Loucy (cell line): ENCODE measurements at regions not wholly inside any gene's neighbourhood (a gene's known extent, or its start where the extent isn't known, plus 50 kb on each side); places are given as distances from the start of the nearest gene placed in this dataset.

Experiments used
- H2AFZ ChIP-seq: fragments of 200-600 bp; sonication (generic); 2 replicates; pipeline ENCODE4 v1.6.0; 2016; ENCODE audit warnings: antibody characterized with exemption, mild to moderate bottlenecking, low read length, moderate library complexity
- H3F3A ChIP-seq: fragments of 200-600 bp; 2 replicates; pipeline ENCODE4 v1.6.0; 2016; ENCODE audit warnings: antibody characterized with exemption, low read depth, mild to moderate bottlenecking
- H3K27me3 ChIP-seq: fragments of 200-600 bp; sonication (generic); 2 replicates; pipeline ENCODE4 v1.6.1; 2014; ENCODE audit warnings: low read length, mild to moderate bottlenecking; ENCODE audit not compliant: insufficient read depth, poor library complexity, severe bottlenecking
- H3K36me3 ChIP-seq: fragments of 200-600 bp; sonication (generic); 2 replicates; pipeline ENCODE4 v1.6.1; 2016; ENCODE audit warnings: low read length; ENCODE audit not compliant: insufficient read depth
- H3K4me1 ChIP-seq: fragments of 200-600 bp; sonication (generic); 2 replicates; pipeline ENCODE4 v1.5.1; 2014; ENCODE audit warnings: low read length, mild to moderate bottlenecking; ENCODE audit not compliant: insufficient read depth, poor library complexity, severe bottlenecking
- H3K4me2 ChIP-seq: fragments of 200-600 bp; sonication (generic); 2 replicates; pipeline ENCODE4 v1.6.0; 2014; ENCODE audit warnings: antibody characterized with exemption, low read length, low read depth, mild to moderate bottlenecking; ENCODE audit not compliant: poor library complexity, severe bottlenecking
- H3K4me3 ChIP-seq: fragments of 200-600 bp; sonication (generic); 2 replicates; pipeline ENCODE4 v1.5.1; 2014; ENCODE audit warnings: low read length, mild to moderate bottlenecking, mixed read lengths; ENCODE audit not compliant: poor library complexity, severe bottlenecking
- H3K79me2 ChIP-seq: fragments of 200-600 bp; sonication (generic); 2 replicates; pipeline ENCODE4 v1.6.1; 2014; ENCODE audit warnings: low read length; ENCODE audit not compliant: insufficient read depth
- H3K9ac ChIP-seq: fragments of 200-600 bp; sonication (generic); 2 replicates; pipeline ENCODE4 v1.6.0; 2014; ENCODE audit warnings: mild to moderate bottlenecking, low read depth, low read length, moderate library complexity; ENCODE audit not compliant: poor library complexity, severe bottlenecking
- H3K9me2 ChIP-seq: fragments of 200-600 bp; sonication (generic); replicated peaks from 2 replicates; pipeline ENCODE4 v1.6.1; 2016; ENCODE audit warnings: low read depth, low read length, mixed read lengths
- H3K9me3 ChIP-seq: fragments of 200-600 bp; sonication (generic); 2 replicates; pipeline ENCODE4 v1.6.1; 2014; ENCODE audit warnings: mild to moderate bottlenecking, antibody characterized with exemption, low read length, low read depth; ENCODE audit not compliant: insufficient read depth
- H4K20me1 ChIP-seq: fragments of 200-600 bp; sonication (generic); 2 replicates; pipeline ENCODE4 v1.6.0; 2014; ENCODE audit warnings: antibody characterized with exemption, low read length, mild to moderate bottlenecking; ENCODE audit not compliant: insufficient read depth, poor library complexity, severe bottlenecking
- EZH2phosphoT487 ChIP-seq: fragments of 200-600 bp; IDR thresholded peaks from 2 replicates; pipeline ENCODE4 v1.6.1; 2018; ENCODE audit warnings: antibody characterized with exemption, mild to moderate bottlenecking, moderate library complexity, borderline replicate concordance
- TF ChIP-seq, protein P1 (sequence below): fragments of 200-600 bp; sonication (generic); conservative IDR thresholded peaks from 2 replicates; pipeline ENCODE4 v1.5.1; 2014; ENCODE audit warnings: mild to moderate bottlenecking, antibody characterized with exemption, low read length

DNA sequence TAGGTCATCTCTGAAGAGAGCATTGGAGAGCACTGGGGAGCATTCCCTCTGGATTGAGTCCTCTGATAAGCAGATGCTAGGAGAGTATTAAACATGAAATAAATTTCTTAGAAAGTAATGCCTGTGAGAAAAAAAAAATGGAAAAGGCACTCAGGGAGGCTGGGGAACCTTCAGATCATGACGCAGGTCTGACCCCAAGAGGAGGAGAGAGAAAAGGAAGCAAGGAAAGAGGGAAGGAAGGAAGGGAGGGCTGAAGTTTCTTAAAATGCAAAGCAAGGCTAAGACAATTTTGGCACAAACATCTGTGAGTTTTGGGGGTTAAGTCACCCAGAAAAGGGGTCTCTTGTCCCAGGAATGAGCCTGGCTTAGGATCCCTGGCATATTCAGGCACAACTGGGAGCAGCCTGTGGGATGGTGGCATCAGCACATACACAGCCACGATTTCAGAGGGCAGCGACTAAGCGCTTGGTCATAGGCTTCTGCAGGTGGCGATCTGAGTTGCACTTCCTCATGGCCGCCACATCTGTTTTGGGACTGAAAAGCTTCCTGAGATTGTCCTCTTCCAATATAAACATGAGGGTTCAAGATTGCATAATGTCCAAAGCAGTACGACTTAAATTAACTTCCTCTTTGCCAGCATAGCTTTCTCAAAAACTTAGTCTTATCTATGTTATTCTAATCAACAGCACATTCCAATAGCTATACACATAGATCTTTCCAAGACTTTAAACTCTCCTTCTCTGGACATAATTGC is 692.7 kb downstream of the DNAH5 start:
- Histone ChIP-seq H4K20me1 (no peaks in the 10 kb centered on the region), H2AFZ (no peak overlapping the region), H3K9me3 (no peaks in the 10 kb centered on the region), H3F3A (no peaks in the 10 kb centered on the region), H3K36me3 (no peaks in the 10 kb centered on the region), H3K27me3 (no peaks in the 10 kb centered on the region), H3K9me2 (no peaks in the 10 kb centered on the region), H3K4me2 (no peak overlapping the region), H3K79me2 (no peaks in the 10 kb centered on the region), H3K4me3 (no peak overlapping the region), H3K4me1 (no peaks in the 10 kb centered on the region), H3K9ac (no peak overlapping the region)
- no peak for TF ChIP-seq EZH2phosphoT487
- TF ChIP-seq, protein P1, sequence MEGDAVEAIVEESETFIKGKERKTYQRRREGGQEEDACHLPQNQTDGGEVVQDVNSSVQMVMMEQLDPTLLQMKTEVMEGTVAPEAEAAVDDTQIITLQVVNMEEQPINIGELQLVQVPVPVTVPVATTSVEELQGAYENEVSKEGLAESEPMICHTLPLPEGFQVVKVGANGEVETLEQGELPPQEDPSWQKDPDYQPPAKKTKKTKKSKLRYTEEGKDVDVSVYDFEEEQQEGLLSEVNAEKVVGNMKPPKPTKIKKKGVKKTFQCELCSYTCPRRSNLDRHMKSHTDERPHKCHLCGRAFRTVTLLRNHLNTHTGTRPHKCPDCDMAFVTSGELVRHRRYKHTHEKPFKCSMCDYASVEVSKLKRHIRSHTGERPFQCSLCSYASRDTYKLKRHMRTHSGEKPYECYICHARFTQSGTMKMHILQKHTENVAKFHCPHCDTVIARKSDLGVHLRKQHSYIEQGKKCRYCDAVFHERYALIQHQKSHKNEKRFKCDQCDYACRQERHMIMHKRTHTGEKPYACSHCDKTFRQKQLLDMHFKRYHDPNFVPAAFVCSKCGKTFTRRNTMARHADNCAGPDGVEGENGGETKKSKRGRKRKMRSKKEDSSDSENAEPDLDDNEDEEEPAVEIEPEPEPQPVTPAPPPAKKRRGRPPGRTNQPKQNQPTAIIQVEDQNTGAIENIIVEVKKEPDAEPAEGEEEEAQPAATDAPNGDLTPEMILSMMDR, result no peak

DNA sequence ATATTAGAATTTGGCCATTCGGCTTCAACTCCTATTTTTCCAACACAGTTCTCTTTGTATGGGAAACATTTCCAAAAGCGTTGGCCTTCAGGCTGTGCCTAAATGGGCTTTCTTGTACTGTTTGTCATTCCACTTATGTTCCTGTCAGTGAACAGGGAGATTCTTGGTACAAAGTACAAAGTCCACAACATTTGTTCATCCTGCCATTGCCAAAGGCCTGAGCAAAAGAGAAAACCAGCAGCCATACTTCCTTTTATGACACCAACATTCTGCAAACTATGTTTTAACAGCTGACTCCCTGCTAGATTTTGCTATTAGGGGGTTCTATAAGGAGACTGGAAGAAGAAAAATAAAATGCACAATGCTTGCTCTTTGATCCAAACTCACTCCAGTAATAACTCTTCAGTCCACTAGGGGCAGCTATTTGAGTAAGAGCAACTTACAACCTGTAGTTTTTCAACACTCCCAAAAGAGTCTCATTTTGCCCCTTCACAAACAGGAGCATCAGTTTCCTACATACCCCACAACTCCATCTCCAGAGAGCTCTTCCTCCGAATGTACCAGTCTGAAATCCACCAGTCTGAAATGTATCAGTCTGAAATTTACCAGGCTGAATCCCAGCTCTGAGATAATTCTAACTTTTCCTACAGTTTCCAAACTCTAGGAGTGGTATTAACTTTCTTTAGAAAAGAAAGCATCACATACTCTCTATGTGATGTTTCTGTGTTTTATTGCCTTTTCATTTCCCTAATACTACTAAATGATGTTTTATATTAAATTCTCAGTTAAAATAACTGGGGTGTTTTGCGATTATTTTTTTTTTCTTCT is 693.8 kb downstream of the DNAH5 start:
- no peak overlapping the region for H3K9ac ChIP-seq
- no peak for TF ChIP-seq EZH2phosphoT487
- TF ChIP-seq, protein P1, result peak; percentile 57
- no peaks in the 10 kb centered on the region for H3K9me3 ChIP-seq
- H3K4me1 ChIP-seq, result no peaks in the 10 kb centered on the region
- no peaks in the 10 kb centered on the region for H3K9me2 ChIP-seq
- H3F3A ChIP-seq, result no peaks in the 10 kb centered on the region
- no peaks in the 10 kb centered on the region for H3K27me3 ChIP-seq
- no peaks in the 10 kb centered on the region for H4K20me1 ChIP-seq
- H3K79me2 ChIP-seq, result no peaks in the 10 kb centered on the region
- no peak overlapping the region for H2AFZ ChIP-seq
- no peak overlapping the region for H3K4me2 ChIP-seq
- H3K4me3 ChIP-seq, result no peak overlapping the region
- H3K36me3 ChIP-seq, result no peaks in the 10 kb centered on the region

DNA sequence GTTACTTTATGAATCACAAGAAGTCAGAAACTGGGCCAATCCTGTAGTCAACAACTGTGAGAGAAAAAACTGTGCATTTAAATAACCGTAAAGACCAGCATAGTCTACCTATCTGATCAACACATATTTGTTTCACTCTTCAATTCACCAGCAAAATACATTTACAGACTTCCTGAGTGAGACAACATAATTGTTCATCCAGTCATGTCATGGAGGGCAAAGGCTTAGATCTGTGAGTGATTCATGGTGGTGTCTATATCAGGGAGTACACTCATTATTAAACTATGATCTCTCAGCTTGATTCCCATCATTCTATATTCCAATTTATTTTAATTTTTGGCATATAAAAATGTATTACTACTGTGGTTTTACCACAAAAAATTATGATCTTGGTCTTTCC is 694.6 kb downstream of the DNAH5 start:
- Histone ChIP-seq H3K4me3 (no peak overlapping the region), H3K27me3 (no peaks in the 10 kb centered on the region), H3K9ac (no peak overlapping the region), H3K9me3 (no peaks in the 10 kb centered on the region), H3K4me1 (no peaks in the 10 kb centered on the region), H3K9me2 (no peaks in the 10 kb centered on the region), H3F3A (no peaks in the 10 kb centered on the region), H3K79me2 (no peaks in the 10 kb centered on the region), H2AFZ (no peak overlapping the region), H4K20me1 (no peaks in the 10 kb centered on the region), H3K36me3 (no peaks in the 10 kb centered on the region), H3K4me2 (no peak overlapping the region)
- TF ChIP-seq EZH2phosphoT487, result no peak
- TF ChIP-seq, protein P1, result no peak
